ENCODE measurements at regions not wholly inside any gene's neighbourhood (a gene's known extent, or its start where the extent isn't known, plus 50 kb on each side); places are given as distances from the start of the nearest gene placed in this dataset.

GRCh38 chr6:12509060-12509459 lies 207.5 kb upstream of the PHACTR1 start:
- H3K36me3 ChIP-seq (ENCODE audit: low read length): no peaks in the 10 kb centered on the region
- H3K4me2 ChIP-seq (ENCODE audit: low read depth, low read length, poor library complexity, severe bottlenecking): no peak overlapping the region
- H3K9ac ChIP-seq (ENCODE audit: low read length): no peak overlapping the region
- no peaks in the 10 kb centered on the region for H3K27me3 ChIP-seq (ENCODE audit: low read length)
- no peak overlapping the region for H3K27ac ChIP-seq (ENCODE audit: low read depth, low read length)
- no peaks in the 10 kb centered on the region for H3F3A ChIP-seq (ENCODE audit: insufficient read depth)
- H3K9me2 ChIP-seq (replicated peaks; ENCODE audit: insufficient read depth, low read length): no peaks in the 10 kb centered on the region
- H3K79me2 ChIP-seq (ENCODE audit: insufficient read depth, low read length): no peaks in the 10 kb centered on the region
- no peaks in the 10 kb centered on the region for H4K20me1 ChIP-seq (ENCODE audit: low read depth, low read length)
- TF ChIP-seq EZH2phosphoT487 (conservative IDR thresholded peaks at IDR 0.05; ENCODE audit: low read length): no peak
- TF ChIP-seq, protein P1, sequence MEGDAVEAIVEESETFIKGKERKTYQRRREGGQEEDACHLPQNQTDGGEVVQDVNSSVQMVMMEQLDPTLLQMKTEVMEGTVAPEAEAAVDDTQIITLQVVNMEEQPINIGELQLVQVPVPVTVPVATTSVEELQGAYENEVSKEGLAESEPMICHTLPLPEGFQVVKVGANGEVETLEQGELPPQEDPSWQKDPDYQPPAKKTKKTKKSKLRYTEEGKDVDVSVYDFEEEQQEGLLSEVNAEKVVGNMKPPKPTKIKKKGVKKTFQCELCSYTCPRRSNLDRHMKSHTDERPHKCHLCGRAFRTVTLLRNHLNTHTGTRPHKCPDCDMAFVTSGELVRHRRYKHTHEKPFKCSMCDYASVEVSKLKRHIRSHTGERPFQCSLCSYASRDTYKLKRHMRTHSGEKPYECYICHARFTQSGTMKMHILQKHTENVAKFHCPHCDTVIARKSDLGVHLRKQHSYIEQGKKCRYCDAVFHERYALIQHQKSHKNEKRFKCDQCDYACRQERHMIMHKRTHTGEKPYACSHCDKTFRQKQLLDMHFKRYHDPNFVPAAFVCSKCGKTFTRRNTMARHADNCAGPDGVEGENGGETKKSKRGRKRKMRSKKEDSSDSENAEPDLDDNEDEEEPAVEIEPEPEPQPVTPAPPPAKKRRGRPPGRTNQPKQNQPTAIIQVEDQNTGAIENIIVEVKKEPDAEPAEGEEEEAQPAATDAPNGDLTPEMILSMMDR (IDR thresholded peaks at IDR 0.05; ENCODE audit: insufficient read depth, low read length, poor library complexity, severe bottlenecking): no peak
- H3K9me3 ChIP-seq (ENCODE audit: insufficient read depth, low read length): no peaks in the 10 kb centered on the region
- H3K4me3 ChIP-seq (ENCODE audit: insufficient read depth, low read length, poor library complexity, severe bottlenecking): no peak overlapping the region
- H2AFZ ChIP-seq (ENCODE audit: low read depth, low read length, severe bottlenecking): no peak overlapping the region

GRCh38 chr6:12516070-12516469 lies 200.5 kb upstream of the PHACTR1 start:
- TF ChIP-seq, protein P1 (IDR thresholded peaks at IDR 0.05; ENCODE audit: insufficient read depth, low read length, poor library complexity, severe bottlenecking): no peak
- no peak for TF ChIP-seq EZH2phosphoT487 (conservative IDR thresholded peaks at IDR 0.05; ENCODE audit: low read length)
- Histone ChIP-seq H4K20me1 (ENCODE audit: low read depth, low read length) (no peaks in the 10 kb centered on the region), H3K4me3 (ENCODE audit: insufficient read depth, low read length, poor library complexity, severe bottlenecking) (no peak overlapping the region), H3F3A (ENCODE audit: insufficient read depth) (no peaks in the 10 kb centered on the region), H3K27ac (ENCODE audit: low read depth, low read length) (no peak overlapping the region), H3K9ac (ENCODE audit: low read length) (no peak overlapping the region), H3K36me3 (ENCODE audit: low read length) (no peaks in the 10 kb centered on the region), H3K9me2 (replicated peaks; ENCODE audit: insufficient read depth, low read length) (no peaks in the 10 kb centered on the region), H3K9me3 (ENCODE audit: insufficient read depth, low read length) (no peaks in the 10 kb centered on the region), H3K79me2 (ENCODE audit: insufficient read depth, low read length) (no peaks in the 10 kb centered on the region), H3K27me3 (ENCODE audit: low read length) (no peaks in the 10 kb centered on the region), H3K4me2 (ENCODE audit: low read depth, low read length, poor library complexity, severe bottlenecking) (no peak overlapping the region), H2AFZ (ENCODE audit: low read depth, low read length, severe bottlenecking) (no peak overlapping the region)

DNA sequence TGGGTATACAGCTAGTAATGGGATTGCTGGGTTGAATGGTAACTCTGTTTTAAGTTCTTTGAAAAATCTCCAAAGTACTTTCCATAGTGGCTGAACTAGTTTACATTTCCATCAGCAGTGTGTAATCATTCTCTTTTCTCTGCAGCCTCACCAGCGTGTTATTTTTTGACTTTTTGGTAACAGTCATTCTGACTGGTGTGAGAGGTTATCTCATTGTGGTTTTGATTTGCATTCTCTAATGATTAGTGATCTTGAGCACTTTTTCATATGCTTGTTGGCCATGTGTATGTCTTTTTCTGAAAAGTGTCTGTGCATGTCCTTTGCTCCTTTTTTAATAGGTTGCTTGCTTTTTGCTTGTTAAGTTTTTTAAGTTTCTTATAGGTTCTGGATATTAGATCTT lies 194.2 kb upstream of the PHACTR1 start:
- H3K4me2 ChIP-seq (ENCODE audit: low read depth, low read length, poor library complexity, severe bottlenecking): no peak overlapping the region
- no peaks in the 10 kb centered on the region for H3K9me2 ChIP-seq (replicated peaks; ENCODE audit: insufficient read depth, low read length)
- no peak for TF ChIP-seq EZH2phosphoT487 (conservative IDR thresholded peaks at IDR 0.05; ENCODE audit: low read length)
- TF ChIP-seq, protein P1 (IDR thresholded peaks at IDR 0.05; ENCODE audit: insufficient read depth, low read length, poor library complexity, severe bottlenecking): no peak

More for the DNA sequence above, 194.2 kb upstream of the PHACTR1 start:
- no peaks in the 10 kb centered on the region for H3K36me3 ChIP-seq (ENCODE audit: low read length)
- H3K79me2 ChIP-seq (ENCODE audit: insufficient read depth, low read length): no peaks in the 10 kb centered on the region
- H4K20me1 ChIP-seq (ENCODE audit: low read depth, low read length): no peaks in the 10 kb centered on the region
- no peaks in the 10 kb centered on the region for H3K9me3 ChIP-seq (ENCODE audit: insufficient read depth, low read length)
- no peak overlapping the region for H2AFZ ChIP-seq (ENCODE audit: low read depth, low read length, severe bottlenecking)
- H3K9ac ChIP-seq (ENCODE audit: low read length): no peak overlapping the region
- H3F3A ChIP-seq (ENCODE audit: insufficient read depth): no peaks in the 10 kb centered on the region
- H3K27me3 ChIP-seq (ENCODE audit: low read length): no peaks in the 10 kb centered on the region
- H3K27ac ChIP-seq (ENCODE audit: low read depth, low read length): no peak overlapping the region
- no peak overlapping the region for H3K4me3 ChIP-seq (ENCODE audit: insufficient read depth, low read length, poor library complexity, severe bottlenecking)
